GM21737 (cell line): ENCODE measurements at regions not wholly inside any gene's neighbourhood (a gene's known extent, or its start where the extent isn't known, plus 50 kb on each side); places are given as distances from the start of the nearest gene placed in this dataset.

Source experiments
- ATAC-seq: cut with Tn5 transposase; IDR thresholded peaks from one replicate; pipeline ENCODE4 v1.9.1; 2021; ENCODE audit warnings: mild to moderate bottlenecking, moderate library complexity; ENCODE audit not compliant: unreplicated experiment

DNA sequence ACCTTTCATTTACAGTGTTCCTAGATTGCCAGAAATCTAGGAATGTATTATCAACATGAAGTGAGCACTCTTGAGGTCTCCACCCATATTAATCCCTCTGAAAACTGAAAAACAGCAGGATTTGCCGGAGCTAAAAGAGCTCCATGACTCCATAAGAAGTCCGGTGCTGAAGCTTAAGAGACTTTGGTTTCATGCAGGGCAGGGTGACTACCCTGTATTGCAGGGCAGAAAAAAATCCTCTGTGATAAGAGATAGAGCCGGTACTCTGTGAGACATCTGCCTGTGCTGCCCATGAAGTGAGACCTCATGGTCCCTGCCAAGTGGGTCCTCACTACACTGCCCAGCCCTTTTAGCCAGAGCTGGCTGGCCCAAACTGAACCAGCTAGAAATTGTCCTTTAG, 127.2 kb upstream of the NPY2R start:
- no peak for ATAC-seq

GRCh38 chr4:155085843-155086530, 122.4 kb upstream of the NPY2R start:
- no peak for ATAC-seq

DNA sequence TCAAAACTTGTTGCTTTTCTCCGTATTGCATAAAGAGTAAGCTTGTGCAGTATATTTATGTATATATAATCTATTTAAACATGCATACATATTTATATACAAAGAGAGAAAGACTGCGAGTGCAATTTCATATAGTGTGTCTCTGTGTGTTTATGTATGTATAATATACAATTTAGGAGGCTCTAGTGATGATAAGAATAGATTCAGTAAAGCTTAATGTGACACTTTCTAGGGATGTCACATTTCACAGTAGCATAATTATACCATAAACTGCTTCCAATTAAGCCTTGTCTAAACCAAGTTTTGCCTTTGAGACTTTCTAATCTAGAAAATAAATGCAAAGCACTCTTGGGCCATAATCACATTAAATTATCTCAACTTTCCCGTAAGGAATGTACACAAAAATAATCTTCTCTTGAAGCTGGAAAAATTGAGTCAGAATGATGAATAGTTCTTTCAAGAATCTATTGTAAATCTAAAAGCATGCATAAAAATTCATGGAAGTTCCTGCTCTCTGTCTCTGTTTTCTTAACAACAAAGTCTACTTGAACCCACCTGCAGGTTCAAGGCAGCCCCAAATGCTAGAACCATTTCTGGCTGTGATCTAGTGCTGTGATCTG, 114.1 kb upstream of the NPY2R start:
- no peak for ATAC-seq

- ATAC-seq, result no peak
Measured at GRCh38 chr4:155099231-155099630, 109.2 kb upstream of the NPY2R start.

DNA sequence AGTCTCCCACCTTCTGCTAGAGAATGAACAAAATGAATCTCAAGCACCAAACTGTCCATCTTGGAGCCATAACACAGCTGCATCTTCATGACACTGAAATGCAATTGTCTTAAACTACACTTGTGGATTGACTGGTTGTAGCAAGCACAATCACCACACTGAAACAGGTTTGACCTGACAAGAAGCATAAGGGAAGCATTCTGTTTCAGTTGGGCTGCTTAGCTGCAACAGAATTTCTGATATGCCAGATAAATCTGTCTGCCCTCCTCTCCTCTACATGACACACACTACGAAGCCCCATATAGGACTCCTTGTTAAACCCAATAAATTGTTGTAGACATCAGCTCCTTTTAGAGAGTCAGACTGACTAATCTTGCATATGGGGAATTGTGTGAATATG, 101.8 kb upstream of the NPY2R start:
- ATAC-seq, result no peak

DNA sequence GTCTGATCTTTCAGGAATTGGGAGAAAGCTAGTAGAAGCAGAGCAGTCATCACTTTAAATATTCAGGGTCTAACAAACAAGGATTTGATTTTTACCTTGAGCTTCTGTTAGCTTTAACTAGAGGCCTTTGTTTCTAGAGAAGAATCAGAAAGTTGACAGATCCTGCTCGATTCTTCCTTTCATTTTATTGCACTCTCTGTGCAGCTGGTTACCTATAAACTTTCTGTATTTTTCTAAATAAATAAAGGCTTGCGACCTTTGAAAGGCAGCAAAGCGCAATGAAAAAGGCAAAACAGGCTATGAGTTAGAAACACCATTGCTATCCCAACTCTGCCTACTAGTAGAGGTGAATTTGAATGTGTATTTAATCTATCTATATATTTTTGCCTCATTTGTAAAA, 101.4 kb upstream of the NPY2R start:
- no peak for ATAC-seq

GRCh38 chr4:155114790-155115189, 93.6 kb upstream of the NPY2R start:
- ATAC-seq, result no peak

DNA sequence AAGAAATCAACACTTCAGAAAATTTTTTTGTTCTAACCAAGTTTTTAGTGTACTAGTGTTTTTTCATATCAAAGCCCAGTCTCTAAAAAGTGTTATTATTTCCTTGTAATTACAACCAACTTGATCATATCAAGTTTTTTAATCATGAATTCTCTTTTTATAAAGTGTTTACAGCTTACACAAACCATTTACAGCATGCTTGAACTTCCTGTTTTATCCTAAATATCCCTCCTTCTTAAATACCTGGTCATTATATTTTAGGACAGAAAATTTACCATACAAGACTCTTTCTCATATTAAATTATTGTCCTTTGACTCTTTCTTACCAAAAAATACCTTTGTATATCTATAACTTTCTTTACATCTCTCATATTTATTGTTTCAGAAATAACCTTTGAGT, 89.4 kb upstream of the NPY2R start:
- ATAC-seq, result no peak

DNA sequence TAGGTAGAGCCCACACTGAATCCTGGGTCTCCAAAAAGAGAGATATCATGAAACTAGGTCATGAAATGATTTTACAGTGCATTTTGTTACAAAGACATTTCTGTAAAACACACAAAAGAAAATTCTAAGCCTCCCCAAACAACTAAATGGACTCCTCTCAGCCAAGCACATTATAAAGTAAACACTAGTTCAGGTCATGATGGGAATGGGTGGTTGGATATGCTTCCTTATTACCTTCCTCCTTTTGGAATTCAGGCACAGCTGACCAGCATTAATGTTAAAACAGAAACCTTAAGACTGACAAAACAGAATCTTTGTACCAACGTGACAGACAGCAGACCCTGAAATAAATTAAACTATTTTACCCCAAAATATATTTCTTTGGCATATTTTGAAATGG, 87.9 kb upstream of the NPY2R start:
- ATAC-seq, result no peak

- ATAC-seq, result no peak
Measured at GRCh38 chr4:155122382-155122781, 86.1 kb upstream of the NPY2R start.

GRCh38 chr4:155134136-155134535, 74.3 kb upstream of the NPY2R start:
- ATAC-seq, result no peak

GRCh38 chr4:155140889-155141288, 67.5 kb upstream of the NPY2R start:
- no peak for ATAC-seq

- no peak for ATAC-seq
Measured at GRCh38 chr4:155143512-155143911, 64.9 kb upstream of the NPY2R start.
